ENCODE measurements at regions not wholly inside any gene's neighbourhood (a gene's known extent, or its start where the extent isn't known, plus 50 kb on each side); places are given as distances from the start of the nearest gene placed in this dataset.

DNA sequence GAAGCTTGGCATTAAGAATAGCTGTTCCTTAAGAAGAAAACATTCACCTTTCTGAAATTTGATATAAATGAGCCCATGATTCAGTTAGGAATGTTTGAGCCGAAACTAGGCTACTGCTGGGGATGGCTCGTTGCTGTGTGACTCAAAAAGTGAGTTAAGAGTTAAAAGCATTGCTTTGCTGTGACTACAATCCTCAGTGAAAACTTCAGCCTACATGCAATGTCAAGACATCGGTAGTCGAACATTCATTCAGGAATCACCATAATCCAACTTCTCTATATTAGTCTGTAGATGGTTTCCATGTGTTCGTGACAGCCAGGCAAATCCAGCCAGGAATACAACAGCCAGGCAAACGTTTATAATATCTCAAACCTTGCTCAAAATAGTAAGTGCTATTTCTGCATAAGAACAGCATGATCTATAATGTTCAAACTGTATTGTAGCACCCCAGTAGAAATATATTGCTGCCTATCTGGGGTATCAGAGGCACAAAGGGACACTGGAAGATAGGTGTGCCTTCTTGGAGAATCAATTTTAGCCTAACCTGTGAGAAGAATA lies 1225.1 kb downstream of the CDH8 start (continued):
- no peak for TF ChIP-seq ZNF146 (CRISPR knock-in tag; IDR thresholded peaks at IDR 0.05; ENCODE audit: unreplicated experiment)
- TF ChIP-seq ZNF717 (CRISPR knock-in tag; IDR thresholded peaks at IDR 0.05): no peak
- TF ChIP-seq, protein P1, sequence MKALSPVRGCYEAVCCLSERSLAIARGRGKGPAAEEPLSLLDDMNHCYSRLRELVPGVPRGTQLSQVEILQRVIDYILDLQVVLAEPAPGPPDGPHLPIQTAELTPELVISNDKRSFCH (CRISPR knock-in tag; IDR thresholded peaks at IDR 0.05): no peak
- TF ChIP-seq, protein P1 (tag; IDR thresholded peaks at IDR 0.05): no peak

DNA sequence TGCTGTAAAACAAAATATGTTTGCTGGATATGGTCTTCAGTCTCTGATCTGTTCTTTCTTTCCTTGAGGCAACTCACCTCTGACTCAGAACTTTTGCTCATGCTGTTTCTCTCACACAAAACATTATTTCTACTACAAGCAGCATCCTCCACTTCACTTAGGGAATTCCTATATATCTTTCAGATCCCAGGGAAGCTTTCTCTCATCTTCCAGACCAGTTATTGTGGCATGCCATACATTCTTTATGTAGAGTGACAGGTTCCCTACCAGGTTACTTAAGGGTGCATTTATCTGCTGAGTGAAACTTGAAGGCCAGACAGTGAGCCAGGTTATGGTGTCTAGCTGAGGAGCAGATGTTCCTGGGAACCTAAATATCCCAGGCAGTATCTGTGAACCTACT lies 1226.0 kb downstream of the CDH8 start:
- no peak for ATAC-seq
- Histone ChIP-seq H4K20me1 (replicated peaks; ENCODE audit: control insufficient read depth, insufficient read depth, low read length) (no peaks in the 10 kb centered on the region), H3K79me2 (ENCODE audit: control insufficient read depth, insufficient read depth, low read length) (no peaks in the 10 kb centered on the region), H3K4me3 (no peak overlapping the region), H3K36me3 (ENCODE audit: control insufficient read depth, insufficient read depth, low read length) (no peaks in the 10 kb centered on the region), H3K4me1 (replicated peaks in 1 of 2; ENCODE audit: control insufficient read depth in 2 of 2, insufficient read depth in 2 of 2, low read length in 2 of 2) (no peaks in the 10 kb centered on the region), H3K4me2 (ENCODE audit: insufficient read depth, low read length) (no peak overlapping the region), H3K27ac (ENCODE audit: extremely low read depth, low read depth, low read length) (no peak overlapping the region), H3K9me3 (replicated peaks; ENCODE audit: control insufficient read depth, insufficient read depth, low read depth, low read length) (no peaks in the 10 kb centered on the region), H2AFZ (ENCODE audit: low read depth, low read length) (no peak overlapping the region), H3K9ac (ENCODE audit: insufficient read depth in 1 of 2, low read depth in 2 of 2, low read length in 2 of 2) (no peak overlapping the region), H3K9me1 (ENCODE audit: control insufficient read depth, insufficient read depth, low read length) (no peaks in the 10 kb centered on the region), H3K27me3 (ENCODE audit: control insufficient read depth in 2 of 2, insufficient read depth in 2 of 2, low read length in 2 of 2) (no peaks in the 10 kb centered on the region)
- in situ Hi-C loops (cut with MboI): no loop called here
- ChIA-PET POLR2A (no interaction called here), CTCF (ENCODE audit: low intra/inter-chr PET ratio) (no interaction called here)
- FAIRE-seq: no peak
- intact Hi-C loops (cut with micrococcal nuclease): no loop called here
- no TSS peak for BruUV-seq (replicated peaks)
- TF ChIP-seq TCFL5 (CRISPR knock-in tag; conservative IDR thresholded peaks at IDR 0.05): no peak
- DNase-seq (ENCODE audit: extremely low read depth in 1 of 4, low spot score in 3 of 4): no peak

DNA sequence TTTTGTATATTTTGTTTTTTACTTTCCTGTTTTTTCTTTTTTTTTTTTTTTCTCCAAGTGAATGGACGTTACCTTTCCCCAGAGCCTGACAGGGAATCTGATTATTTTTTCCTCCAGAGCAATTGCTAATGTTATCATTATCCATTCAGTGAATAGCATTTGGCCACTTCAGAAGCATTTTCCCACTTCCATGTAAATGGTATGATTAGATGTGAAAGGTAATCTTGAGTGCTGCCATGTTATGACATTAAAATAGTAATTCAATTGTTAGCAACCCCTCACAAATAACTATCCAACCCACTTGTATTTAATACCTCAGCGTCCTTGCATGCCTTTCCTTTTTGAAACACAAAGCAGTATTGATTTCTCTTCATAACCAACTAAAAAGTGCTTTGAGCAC lies 1243.8 kb downstream of the CDH8 start:
- Histone ChIP-seq H3K36me3 (ENCODE audit: control insufficient read depth, insufficient read depth, low read length) (no peaks in the 10 kb centered on the region), H3K4me2 (ENCODE audit: insufficient read depth, low read length) (no peak overlapping the region), H3K4me1 (replicated peaks in 1 of 2; ENCODE audit: control insufficient read depth in 2 of 2, insufficient read depth in 2 of 2, low read length in 2 of 2) (no peaks in the 10 kb centered on the region), H4K20me1 (replicated peaks; ENCODE audit: control insufficient read depth, insufficient read depth, low read length) (no peaks in the 10 kb centered on the region), H3K79me2 (ENCODE audit: control insufficient read depth, insufficient read depth, low read length) (no peaks in the 10 kb centered on the region), H3K27ac (ENCODE audit: extremely low read depth, low read depth, low read length) (no peak overlapping the region), H3K9me1 (ENCODE audit: control insufficient read depth, insufficient read depth, low read length) (no peaks in the 10 kb centered on the region), H3K9ac (ENCODE audit: insufficient read depth in 1 of 2, low read depth in 2 of 2, low read length in 2 of 2) (no peak overlapping the region), H3K27me3 (ENCODE audit: control insufficient read depth in 2 of 2, insufficient read depth in 2 of 2, low read length in 2 of 2) (no peaks in the 10 kb centered on the region), H3K9me3 (replicated peaks; ENCODE audit: control insufficient read depth, insufficient read depth, low read depth, low read length) (no peaks in the 10 kb centered on the region; the same call in 1 of the 2 replicates), H3K4me3 (no peak overlapping the region), H2AFZ (ENCODE audit: low read depth, low read length) (no peak overlapping the region)
- ATAC-seq: no peak
- ChIA-PET POLR2A (no interaction called here), CTCF (ENCODE audit: low intra/inter-chr PET ratio) (no interaction called here)
- no TSS peak for BruUV-seq (replicated peaks)
- no peak for FAIRE-seq
- no peak for DNase-seq (ENCODE audit: extremely low read depth in 1 of 4, low spot score in 3 of 4)
- no peak for TF ChIP-seq ETV1 (tag; conservative IDR thresholded peaks at IDR 0.05; ENCODE audit: low read depth)
- TF ChIP-seq, protein P2, sequence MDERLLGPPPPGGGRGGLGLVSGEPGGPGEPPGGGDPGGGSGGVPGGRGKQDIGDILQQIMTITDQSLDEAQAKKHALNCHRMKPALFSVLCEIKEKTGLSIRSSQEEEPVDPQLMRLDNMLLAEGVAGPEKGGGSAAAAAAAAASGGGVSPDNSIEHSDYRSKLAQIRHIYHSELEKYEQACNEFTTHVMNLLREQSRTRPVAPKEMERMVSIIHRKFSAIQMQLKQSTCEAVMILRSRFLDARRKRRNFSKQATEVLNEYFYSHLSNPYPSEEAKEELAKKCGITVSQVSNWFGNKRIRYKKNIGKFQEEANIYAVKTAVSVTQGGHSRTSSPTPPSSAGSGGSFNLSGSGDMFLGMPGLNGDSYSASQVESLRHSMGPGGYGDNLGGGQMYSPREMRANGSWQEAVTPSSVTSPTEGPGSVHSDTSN (CRISPR knock-in tag; IDR thresholded peaks at IDR 0.05; ENCODE audit: low read depth): no peak
- TF ChIP-seq, protein P2 (tag; conservative IDR thresholded peaks at IDR 0.05; ENCODE audit: low read depth): no peak
- TF ChIP-seq, protein P3, sequence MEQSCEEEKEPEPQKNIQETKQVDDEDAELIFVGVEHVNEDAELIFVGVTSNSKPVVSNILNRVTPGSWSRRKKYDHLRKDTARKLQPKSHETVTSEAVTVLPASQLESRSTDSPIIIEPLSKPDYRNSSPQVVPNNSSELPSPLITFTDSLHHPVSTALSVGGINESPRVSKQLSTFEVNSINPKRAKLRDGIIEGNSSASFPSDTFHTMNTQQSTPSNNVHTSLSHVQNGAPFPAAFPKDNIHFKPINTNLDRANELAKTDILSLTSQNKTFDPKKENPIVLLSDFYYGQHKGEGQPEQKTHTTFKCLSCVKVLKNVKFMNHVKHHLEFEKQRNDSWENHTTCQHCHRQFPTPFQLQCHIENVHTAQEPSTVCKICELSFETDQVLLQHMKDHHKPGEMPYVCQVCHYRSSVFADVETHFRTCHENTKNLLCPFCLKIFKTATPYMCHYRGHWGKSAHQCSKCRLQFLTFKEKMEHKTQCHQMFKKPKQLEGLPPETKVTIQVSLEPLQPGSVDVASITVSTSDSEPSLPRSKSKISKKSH (CRISPR knock-in tag; IDR thresholded peaks at IDR 0.05): no peak
- WGBS (ENCODE audit: insufficient coverage, low coverage, missing lambda C conversion rate): 0% methylated on average over 1 of the region's 2 CpGs
- in situ Hi-C loops (cut with MboI) (no loop called here), intact Hi-C loops (cut with micrococcal nuclease) (no loop called here)
